MCF 10A (cell line): ENCODE measurements at regions not wholly inside any gene's neighbourhood (a gene's known extent, or its start where the extent isn't known, plus 50 kb on each side); places are given as distances from the start of the nearest gene placed in this dataset.

Source experiments
- BruUV-seq: library from RNA; stranded (reverse); fragments of 400-500 nt; replicated peaks from 2 replicates; lab custom pipeline; 2021; lab: Mats Ljungman, UMichigan
- CTCF ChIA-PET: fragments of 300-600 bp; sonication (Branson Sonifier 250); formaldehyde crosslinking; extraction: SDS; loops from one replicate; lab custom pipeline; 2021; ENCODE audit warnings: antibody characterized with exemption, inconsistent platforms; lab: Yijun Ruan, JAX
- POLR2A ChIA-PET: fragments of 300-600, 350-650 bp; sonication (Branson Sonifier 250); formaldehyde crosslinking; extraction: SDS; loops from one replicate; lab custom pipeline; 2020; ENCODE audit warnings: antibody characterized with exemption, inconsistent platforms; lab: Yijun Ruan, JAX
- DNase-seq: peaks from one replicate; pipeline ENCODE4 v3.0.0-alpha.2; 2018; ENCODE audit not compliant: unreplicated experiment
- H3K27ac Mint-ChIP-seq: one replicate; pipeline ENCODE4 v1.8.0; 2022; ENCODE audit warnings: mild to moderate bottlenecking, low read depth, mixed read lengths; ENCODE audit not compliant: unreplicated experiment
- H3K27me3 Mint-ChIP-seq: one replicate; pipeline ENCODE4 v1.8.0; 2022; ENCODE audit warnings: mixed read lengths; ENCODE audit not compliant: insufficient read depth, unreplicated experiment
- H3K36me3 Mint-ChIP-seq: one replicate; pipeline ENCODE4 v1.8.0; 2022; ENCODE audit warnings: mild to moderate bottlenecking, moderate library complexity, mixed read lengths; ENCODE audit not compliant: insufficient read depth, unreplicated experiment
- H3K4me1 Mint-ChIP-seq: one replicate; pipeline ENCODE4 v1.8.0; 2022; ENCODE audit warnings: mixed read lengths; ENCODE audit not compliant: insufficient read depth, unreplicated experiment
- H3K4me3 Mint-ChIP-seq: one replicate; pipeline ENCODE4 v1.8.0; 2022; ENCODE audit warnings: mild to moderate bottlenecking, moderate library complexity, mixed read lengths; ENCODE audit not compliant: unreplicated experiment
- H3K9me3 Mint-ChIP-seq: one replicate; pipeline ENCODE4 v1.8.0; 2022; ENCODE audit warnings: mixed read lengths; ENCODE audit not compliant: unreplicated experiment
- CTCF ChIP-seq: fragments of 200-600 bp; IDR thresholded peaks from one replicate; pipeline ENCODE4 v1.8.0; 2022; ENCODE audit warnings: antibody characterized with exemption, mild to moderate bottlenecking; ENCODE audit not compliant: unreplicated experiment
- intact Hi-C: fragments of 100-400 bp; cut with micrococcal nuclease; formaldehyde crosslinking; loops from 2 replicates; pipeline ENCODE4 v1.14.1; 2022

DNA sequence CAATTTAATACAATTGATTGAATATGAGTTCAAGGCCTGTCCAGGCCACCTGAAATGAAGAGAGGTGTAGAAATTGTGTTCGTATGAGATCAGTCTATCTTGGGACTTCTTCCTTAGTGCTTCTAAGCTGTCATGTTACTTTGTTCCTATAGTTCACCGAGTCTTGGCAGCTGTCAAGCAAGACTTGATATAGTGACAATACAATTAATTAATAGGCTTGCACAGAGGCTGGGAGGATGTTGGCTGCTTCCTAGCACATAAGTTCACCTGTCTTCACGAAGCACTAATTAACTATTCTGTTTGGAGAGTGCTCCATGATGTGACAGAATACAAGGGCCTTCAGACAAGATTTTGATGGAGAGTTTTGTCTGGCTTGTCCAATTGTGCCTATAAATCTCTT lies 103.7 kb upstream of the CD96 start:
- no peaks in the 10 kb centered on the region for H3K4me1 Mint-ChIP-seq
- ChIA-PET POLR2A (no interaction called here), CTCF (no interaction called here)
- H3K4me3 Mint-ChIP-seq = no peak overlapping the region
- no peaks in the 10 kb centered on the region for H3K36me3 Mint-ChIP-seq
- intact Hi-C loops = no loop called here
- H3K27ac Mint-ChIP-seq = no peak overlapping the region
- H3K9me3 Mint-ChIP-seq = no peaks in the 10 kb centered on the region
- no TSS peak for BruUV-seq
- no peak for TF ChIP-seq CTCF
- DNase-seq = no peak
- H3K27me3 Mint-ChIP-seq = no peaks in the 10 kb centered on the region

DNA sequence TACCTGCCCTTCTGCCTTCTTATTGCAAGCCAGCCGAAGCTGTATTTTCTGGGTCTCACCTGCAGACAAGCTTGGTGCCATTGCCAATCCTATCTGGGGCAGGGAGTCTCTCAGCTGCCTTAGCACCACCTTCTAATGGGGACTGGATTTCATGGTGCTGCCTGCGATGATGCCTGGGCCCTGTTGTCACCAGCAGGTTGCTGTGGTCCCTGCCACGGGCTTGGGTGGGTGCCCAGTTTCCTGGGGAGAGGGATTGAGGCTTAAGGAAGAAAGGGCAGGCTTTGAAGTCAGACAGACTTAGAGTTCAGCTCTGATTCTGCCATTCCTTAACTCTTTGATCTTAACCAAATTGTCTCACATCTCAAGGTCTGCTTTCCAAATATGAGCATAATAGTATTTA lies 87.4 kb upstream of the CD96 start:
- CTCF ChIA-PET = no interaction called here
- TF ChIP-seq CTCF = no peak
- H3K9me3 Mint-ChIP-seq = no peaks in the 10 kb centered on the region
- BruUV-seq = no TSS peak
- no peaks in the 10 kb centered on the region for H3K4me1 Mint-ChIP-seq
- POLR2A ChIA-PET = interaction anchor here (0.8 kb wide), 1 partner anchor 1869 kb away, joined by 3 read pairs; no protein-coding TSS in a partner anchor
- no peaks in the 10 kb centered on the region for H3K27me3 Mint-ChIP-seq
- H3K36me3 Mint-ChIP-seq = no peaks in the 10 kb centered on the region
- H3K4me3 Mint-ChIP-seq = no peak overlapping the region
- no peak for DNase-seq
- intact Hi-C loops = no loop called here
- H3K27ac Mint-ChIP-seq = no peak overlapping the region

DNA sequence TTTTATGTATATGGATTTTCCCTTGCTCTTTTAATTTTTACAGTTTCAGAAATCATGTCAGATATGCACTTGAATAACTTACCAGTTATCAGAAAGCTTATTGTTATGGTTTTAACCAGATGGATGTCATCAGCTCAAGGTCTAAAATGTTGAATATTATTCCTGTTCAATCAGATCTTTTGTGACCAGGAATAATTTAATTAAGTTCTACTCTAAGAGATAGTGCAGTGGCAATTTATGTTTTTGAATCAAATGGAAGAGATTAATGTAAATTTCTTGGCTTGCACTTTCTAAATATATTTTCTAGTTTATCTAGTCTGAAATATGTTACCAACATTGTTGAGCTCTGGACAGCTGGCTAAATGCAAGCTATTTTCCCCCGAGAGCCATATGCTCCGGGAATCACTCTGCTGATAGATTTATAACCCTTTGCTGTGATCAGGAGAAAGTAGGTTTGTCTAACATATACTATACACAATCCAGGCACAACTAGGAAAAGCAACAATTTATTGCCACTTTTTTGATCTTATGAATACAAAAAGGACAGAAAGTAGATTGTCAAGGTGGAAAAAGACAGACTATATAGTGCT lies 76.8 kb upstream of the CD96 start:
- no peaks in the 10 kb centered on the region for H3K9me3 Mint-ChIP-seq
- ChIA-PET POLR2A (no interaction called here), CTCF (no interaction called here)
- intact Hi-C loops = no loop called here
- H3K27me3 Mint-ChIP-seq = no peaks in the 10 kb centered on the region
- no peak overlapping the region for H3K4me3 Mint-ChIP-seq
- DNase-seq = no peak
- no peak overlapping the region for H3K27ac Mint-ChIP-seq
- H3K36me3 Mint-ChIP-seq = no peaks in the 10 kb centered on the region
- TF ChIP-seq CTCF = no peak
- no peaks in the 10 kb centered on the region for H3K4me1 Mint-ChIP-seq
- no TSS peak for BruUV-seq

GRCh38 chr3:111470032-111470431 lies 72.0 kb upstream of the CD96 start:
- CTCF ChIA-PET = no interaction called here
- no peaks in the 10 kb centered on the region for H3K9me3 Mint-ChIP-seq
- no peak for DNase-seq
- no peaks in the 10 kb centered on the region for H3K4me1 Mint-ChIP-seq
- H3K27ac Mint-ChIP-seq = no peak overlapping the region
- POLR2A ChIA-PET = interaction anchor here (0.6 kb wide), 1 partner anchor 138 kb away, joined by 3 read pairs; no protein-coding TSS in a partner anchor
- TF ChIP-seq CTCF = no peak
- no peak overlapping the region for H3K4me3 Mint-ChIP-seq
- H3K27me3 Mint-ChIP-seq = no peaks in the 10 kb centered on the region
- intact Hi-C loops = no loop called here
- BruUV-seq = no TSS peak
- H3K36me3 Mint-ChIP-seq = no peaks in the 10 kb centered on the region
